ENCODE measurements at regions not wholly inside any gene's neighbourhood (a gene's known extent, or its start where the extent isn't known, plus 50 kb on each side); places are given as distances from the start of the nearest gene placed in this dataset.

DNA sequence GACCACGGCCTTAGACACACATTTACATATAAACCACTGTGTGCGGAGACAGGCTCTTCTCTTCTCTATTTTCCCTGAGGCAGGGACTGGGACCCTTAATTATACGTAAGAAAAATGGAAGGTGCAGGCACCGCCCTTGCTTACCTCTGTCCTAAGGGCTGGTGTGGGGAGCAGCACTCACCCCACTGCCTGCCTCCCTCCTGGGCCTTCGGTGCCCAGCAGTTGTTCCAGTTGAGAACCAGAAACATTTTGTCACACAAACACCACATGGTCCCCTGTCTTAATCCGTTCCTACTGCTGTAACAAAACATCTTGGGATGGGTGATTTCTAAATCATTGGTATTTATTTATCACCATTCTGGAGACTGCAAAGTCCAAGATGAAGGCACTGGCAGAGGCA is 192.7 kb upstream of the DIO3 start:
- intact Hi-C loops (cut with micrococcal nuclease), result no loop called here
- Histone ChIP-seq H3K4me2 (ENCODE audit: low read length) (no peak overlapping the region), H3K4me1 (ENCODE audit: control insufficient read depth in 1 of 2, insufficient read depth in 2 of 2, low read length in 2 of 2) (no peaks in the 10 kb centered on the region), H3K79me2 (ENCODE audit: insufficient read depth, low read length) (no peaks in the 10 kb centered on the region), H4K20me1 (ENCODE audit: insufficient read depth) (no peaks in the 10 kb centered on the region), H3K4me3 (replicated peaks in 1 of 2; ENCODE audit: low read depth in 1 of 2, low read length in 2 of 2) (no peak overlapping the region), H3K27me3 (ENCODE audit: insufficient read depth, low read length) (no peaks in the 10 kb centered on the region), H3K9ac (ENCODE audit: low read length) (no peak overlapping the region), H3K9me2 (ENCODE audit: insufficient read depth) (no peaks in the 10 kb centered on the region), H2AFZ (ENCODE audit: low read depth, low read length, poor library complexity, severe bottlenecking) (no peak overlapping the region), H3K36me3 (ENCODE audit: control insufficient read depth in 1 of 2, insufficient read depth in 2 of 2, low read length in 2 of 2) (no peaks in the 10 kb centered on the region), H3K9me3 (ENCODE audit: control insufficient read depth in 1 of 2, insufficient read depth in 1 of 2, low read depth in 1 of 2, low read length in 2 of 2) (no peaks in the 10 kb centered on the region), H3K27ac (ENCODE audit: low read depth, low read length) (no peak overlapping the region)
- no TSS peak for BruUV-seq (replicated peaks)
- ChIA-PET RAD21 (ENCODE audit: low non-redundant PET in 1 of 2, low total read pairs in 2 of 2, uncharacterized antibody in 2 of 2, unreplicated experiment in 2 of 2) (no interaction called here), POLR2A (no interaction called here), CTCF (no interaction called here)
- TF ChIP-seq, protein P1, sequence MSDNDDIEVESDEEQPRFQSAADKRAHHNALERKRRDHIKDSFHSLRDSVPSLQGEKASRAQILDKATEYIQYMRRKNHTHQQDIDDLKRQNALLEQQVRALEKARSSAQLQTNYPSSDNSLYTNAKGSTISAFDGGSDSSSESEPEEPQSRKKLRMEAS (IDR thresholded peaks at IDR 0.05), result no peak
- TF ChIP-seq EZH2phosphoT487 (IDR thresholded peaks at IDR 0.05; ENCODE audit: borderline replicate concordance) (no peak), EGR1 (IDR thresholded peaks at IDR 0.05; ENCODE audit: low read depth) (no peak), ZNF274 (IDR thresholded peaks at IDR 0.05; ENCODE audit: low read depth, low read length) (no peak), RAD21 (IDR thresholded peaks at IDR 0.05; ENCODE audit: low read depth) (no peak), EZH2 (IDR thresholded peaks at IDR 0.05) (no peak)
- TF ChIP-seq, protein P2, sequence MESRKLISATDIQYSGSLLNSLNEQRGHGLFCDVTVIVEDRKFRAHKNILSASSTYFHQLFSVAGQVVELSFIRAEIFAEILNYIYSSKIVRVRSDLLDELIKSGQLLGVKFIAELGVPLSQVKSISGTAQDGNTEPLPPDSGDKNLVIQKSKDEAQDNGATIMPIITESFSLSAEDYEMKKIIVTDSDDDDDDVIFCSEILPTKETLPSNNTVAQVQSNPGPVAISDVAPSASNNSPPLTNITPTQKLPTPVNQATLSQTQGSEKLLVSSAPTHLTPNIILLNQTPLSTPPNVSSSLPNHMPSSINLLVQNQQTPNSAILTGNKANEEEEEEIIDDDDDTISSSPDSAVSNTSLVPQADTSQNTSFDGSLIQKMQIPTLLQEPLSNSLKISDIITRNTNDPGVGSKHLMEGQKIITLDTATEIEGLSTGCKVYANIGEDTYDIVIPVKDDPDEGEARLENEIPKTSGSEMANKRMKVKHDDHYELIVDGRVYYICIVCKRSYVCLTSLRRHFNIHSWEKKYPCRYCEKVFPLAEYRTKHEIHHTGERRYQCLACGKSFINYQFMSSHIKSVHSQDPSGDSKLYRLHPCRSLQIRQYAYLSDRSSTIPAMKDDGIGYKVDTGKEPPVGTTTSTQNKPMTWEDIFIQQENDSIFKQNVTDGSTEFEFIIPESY (IDR thresholded peaks at IDR 0.05; ENCODE audit: extremely low read depth, insufficient replicate concordance, low read length), result no peak
- TF ChIP-seq, protein P3, sequence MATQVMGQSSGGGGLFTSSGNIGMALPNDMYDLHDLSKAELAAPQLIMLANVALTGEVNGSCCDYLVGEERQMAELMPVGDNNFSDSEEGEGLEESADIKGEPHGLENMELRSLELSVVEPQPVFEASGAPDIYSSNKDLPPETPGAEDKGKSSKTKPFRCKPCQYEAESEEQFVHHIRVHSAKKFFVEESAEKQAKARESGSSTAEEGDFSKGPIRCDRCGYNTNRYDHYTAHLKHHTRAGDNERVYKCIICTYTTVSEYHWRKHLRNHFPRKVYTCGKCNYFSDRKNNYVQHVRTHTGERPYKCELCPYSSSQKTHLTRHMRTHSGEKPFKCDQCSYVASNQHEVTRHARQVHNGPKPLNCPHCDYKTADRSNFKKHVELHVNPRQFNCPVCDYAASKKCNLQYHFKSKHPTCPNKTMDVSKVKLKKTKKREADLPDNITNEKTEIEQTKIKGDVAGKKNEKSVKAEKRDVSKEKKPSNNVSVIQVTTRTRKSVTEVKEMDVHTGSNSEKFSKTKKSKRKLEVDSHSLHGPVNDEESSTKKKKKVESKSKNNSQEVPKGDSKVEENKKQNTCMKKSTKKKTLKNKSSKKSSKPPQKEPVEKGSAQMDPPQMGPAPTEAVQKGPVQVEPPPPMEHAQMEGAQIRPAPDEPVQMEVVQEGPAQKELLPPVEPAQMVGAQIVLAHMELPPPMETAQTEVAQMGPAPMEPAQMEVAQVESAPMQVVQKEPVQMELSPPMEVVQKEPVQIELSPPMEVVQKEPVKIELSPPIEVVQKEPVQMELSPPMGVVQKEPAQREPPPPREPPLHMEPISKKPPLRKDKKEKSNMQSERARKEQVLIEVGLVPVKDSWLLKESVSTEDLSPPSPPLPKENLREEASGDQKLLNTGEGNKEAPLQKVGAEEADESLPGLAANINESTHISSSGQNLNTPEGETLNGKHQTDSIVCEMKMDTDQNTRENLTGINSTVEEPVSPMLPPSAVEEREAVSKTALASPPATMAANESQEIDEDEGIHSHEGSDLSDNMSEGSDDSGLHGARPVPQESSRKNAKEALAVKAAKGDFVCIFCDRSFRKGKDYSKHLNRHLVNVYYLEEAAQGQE (IDR thresholded peaks at IDR 0.05; ENCODE audit: low read depth), result no peak
- ATAC-seq, result no peak
- no peak for DNase-seq (ENCODE audit: low read depth, low spot score)
